Keratinocyte (primary cell): ENCODE measurements at regions not wholly inside any gene's neighbourhood (a gene's known extent, or its start where the extent isn't known, plus 50 kb on each side); places are given as distances from the start of the nearest gene placed in this dataset.

Experiments used
- DNase-seq: peaks from one replicate; pipeline ENCODE4 v3.0.0-alpha.2; 2011; ENCODE audit warnings: low read depth, missing footprints, low spot score
- FAIRE-seq: peaks from 2 replicates; lab custom pipeline; 2011; peaks lifted over from hg19 to GRCh38; lab: Jason Lieb, UNC
- H2AFZ ChIP-seq: 2 replicates; pipeline ENCODE4 v1.6.0; 2012; ENCODE audit warnings: low read length, control low read depth, inconsistent platforms; ENCODE audit not compliant: control insufficient read depth
- H3K27ac ChIP-seq: 2 replicates; pipeline ENCODE4 v1.5.1; 2011; ENCODE audit warnings: low read length; ENCODE audit not compliant: control insufficient read depth, insufficient read depth
- H3K27me3 ChIP-seq: 3 replicates; pipeline ENCODE4 v1.6.0; 2011; ENCODE audit warnings: low read length; ENCODE audit not compliant: control insufficient read depth, insufficient read depth; ENCODE audit errors: extremely low read depth
- H3K36me3 ChIP-seq, 2 experiments: 2 replicates in 1 of 2; 3 replicates in 1 of 2; pipeline ENCODE4 v1.5.1; 2011; ENCODE audit warnings: low read length in 2 of 2, mild to moderate bottlenecking in 1 of 2; ENCODE audit not compliant: control insufficient read depth in 2 of 2, insufficient read depth in 2 of 2; ENCODE audit errors: extremely low read depth in 1 of 2
- H3K4me1 ChIP-seq: 3 replicates; pipeline ENCODE4 v1.5.1; 2011; ENCODE audit warnings: low read length; ENCODE audit not compliant: control insufficient read depth, insufficient read depth; ENCODE audit errors: extremely low read depth
- H3K4me2 ChIP-seq: 3 replicates; pipeline ENCODE4 v1.6.0; 2011; ENCODE audit warnings: low read depth, low read length; ENCODE audit not compliant: control insufficient read depth, insufficient read depth; ENCODE audit errors: extremely low read depth
- H3K4me3 ChIP-seq, 3 experiments: fragments of 200-600 bp in 1 of 3; sonication (generic) in 1 of 3; 2 replicates in 2 of 3; 3 replicates in 1 of 3; pipeline ENCODE4 v1.5.1; 2011 to 2016; ENCODE audit warnings: low read length in 3 of 3, mild to moderate bottlenecking in 3 of 3, control low read depth in 2 of 3, inconsistent platforms in 1 of 3, low read depth in 1 of 3, mixed read lengths in 1 of 3, mixed run types in 1 of 3, moderate library complexity in 1 of 3; ENCODE audit not compliant: control insufficient read depth in 2 of 3, insufficient read depth in 2 of 3; ENCODE audit errors: extremely low read depth in 1 of 3
- H3K79me2 ChIP-seq: 2 replicates; pipeline ENCODE4 v1.6.0; 2012; ENCODE audit warnings: low read length; ENCODE audit not compliant: control insufficient read depth, insufficient read depth
- H3K9ac ChIP-seq: 3 replicates; pipeline ENCODE4 v1.6.0; 2011; ENCODE audit warnings: low read length; ENCODE audit not compliant: control insufficient read depth, insufficient read depth; ENCODE audit errors: extremely low read depth
- H3K9me1 ChIP-seq: 3 replicates; pipeline ENCODE4 v1.6.0; 2011; ENCODE audit warnings: low read length; ENCODE audit not compliant: control insufficient read depth, insufficient read depth; ENCODE audit errors: extremely low read depth
- H3K9me3 ChIP-seq: 2 replicates; pipeline ENCODE4 v1.5.1; 2012; ENCODE audit warnings: low read depth, low read length; ENCODE audit not compliant: control insufficient read depth
- H4K20me1 ChIP-seq: 3 replicates; pipeline ENCODE4 v1.6.0; 2011; ENCODE audit warnings: low read length; ENCODE audit not compliant: control insufficient read depth, insufficient read depth; ENCODE audit errors: extremely low read depth
- CTCF ChIP-seq, 3 experiments: IDR thresholded peaks in 1 of 3; conservative IDR thresholded peaks in 1 of 3; optimal IDR thresholded peaks in 1 of 3; 2 replicates in 2 of 3; 3 replicates in 1 of 3; pipeline versions ENCODE3 to v1.5.1; 2011; ENCODE audit warnings: low read length in 3 of 3, mild to moderate bottlenecking in 3 of 3, moderate library complexity in 2 of 3, control low read depth in 1 of 3, inconsistent platforms in 1 of 3; ENCODE audit not compliant: insufficient read depth in 2 of 3; ENCODE audit errors: extremely low read depth in 1 of 3
- EZH2 ChIP-seq: IDR thresholded peaks from one replicate; pipeline ENCODE4 v1.6.1; 2012; ENCODE audit warnings: inconsistent platforms, mild to moderate bottlenecking, low read length, moderate library complexity
- dilution Hi-C: fragments of 300-500 bp; cut with MboI; formaldehyde crosslinking; loops from one replicate; pipeline ENCODE4 v1.7.0; 2020; ENCODE audit warnings: low sequenced_read_pairs; ENCODE audit not compliant: extremely low pct_ligation_motif_present

GRCh38 chr14:29311983-29312382 is 545.4 kb downstream of the FOXG1 start:
- Histone ChIP-seq H3K36me3 (no peaks in the 10 kb centered on the region), H3K9me3 (no peaks in the 10 kb centered on the region), H3K27ac (no peak overlapping the region), H2AFZ (no peak overlapping the region), H3K79me2 (no peaks in the 10 kb centered on the region), H4K20me1 (no peaks in the 10 kb centered on the region), H3K4me2 (no peak overlapping the region), H3K9me1 (no peaks in the 10 kb centered on the region), H3K9ac (no peak overlapping the region), H3K4me3 (no peak overlapping the region), H3K4me1 (no peaks in the 10 kb centered on the region), H3K27me3 (no peaks in the 10 kb centered on the region)
- dilution Hi-C loops, result no loop called here
- FAIRE-seq (no peak), DNase-seq (no peak)
- TF ChIP-seq EZH2, result no peak
- no peak for TF ChIP-seq CTCF (optimal IDR thresholded peaks at IDR 0.05 in 1 of 3, IDR thresholded peaks at IDR 0.05 in 1 of 3, conservative IDR thresholded peaks at IDR 0.05 in 1 of 3; ENCODE audit: extremely low read depth in 1 of 3, insufficient read depth in 2 of 3, low read length in 3 of 3)

GRCh38 chr14:29316936-29317335 is 550.3 kb downstream of the FOXG1 start:
- H3K9me1 ChIP-seq, result no peaks in the 10 kb centered on the region
- no peaks in the 10 kb centered on the region for H3K9me3 ChIP-seq
- dilution Hi-C loops, result no loop called here
- no peaks in the 10 kb centered on the region for H3K4me1 ChIP-seq
- FAIRE-seq, result no peak
- no peak overlapping the region for H3K4me3 ChIP-seq
- DNase-seq, result no peak
- no peak for TF ChIP-seq CTCF (optimal IDR thresholded peaks at IDR 0.05 in 1 of 3, IDR thresholded peaks at IDR 0.05 in 1 of 3, conservative IDR thresholded peaks at IDR 0.05 in 1 of 3; ENCODE audit: extremely low read depth in 1 of 3, insufficient read depth in 2 of 3, low read length in 3 of 3)
- no peak for TF ChIP-seq EZH2
- no peak overlapping the region for H3K4me2 ChIP-seq
- no peak overlapping the region for H3K9ac ChIP-seq
- H2AFZ ChIP-seq, result no peak overlapping the region
- H3K79me2 ChIP-seq, result no peaks in the 10 kb centered on the region
- H3K36me3 ChIP-seq, result no peaks in the 10 kb centered on the region
- no peaks in the 10 kb centered on the region for H4K20me1 ChIP-seq
- no peak overlapping the region for H3K27ac ChIP-seq
- H3K27me3 ChIP-seq, result no peaks in the 10 kb centered on the region
